ENCODE measurements at regions not wholly inside any gene's neighbourhood (a gene's known extent, or its start where the extent isn't known, plus 50 kb on each side); places are given as distances from the start of the nearest gene placed in this dataset.
A peak's percentile ranks its signal among the peaks of the same experiment; 100 is the strongest.

GRCh38 chr5:34486160-34486848, 169.8 kb upstream of the RAI14 start:
- DNase-seq (ENCODE audit: low spot score) = peak; percentile 82

DNA sequence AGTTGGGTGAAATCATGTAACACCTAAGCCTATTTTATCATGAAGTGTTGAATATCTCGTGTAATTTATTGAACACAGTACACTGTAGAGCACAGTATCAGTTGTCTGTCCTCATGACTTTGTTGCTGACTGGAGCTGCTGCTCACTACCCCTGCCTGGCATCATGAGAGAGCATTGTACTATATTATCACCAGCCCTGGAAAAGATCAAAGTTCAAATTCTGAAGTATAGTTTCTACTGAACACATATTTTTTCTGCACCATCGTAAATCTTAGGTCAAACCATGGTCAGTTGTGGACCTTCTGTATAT, 169.3 kb upstream of the RAI14 start:
- DNase-seq (ENCODE audit: low spot score) = no peak

GRCh38 chr5:34487159-34487879, 168.8 kb upstream of the RAI14 start:
- peak; percentile 71 for DNase-seq (ENCODE audit: low spot score)

DNA sequence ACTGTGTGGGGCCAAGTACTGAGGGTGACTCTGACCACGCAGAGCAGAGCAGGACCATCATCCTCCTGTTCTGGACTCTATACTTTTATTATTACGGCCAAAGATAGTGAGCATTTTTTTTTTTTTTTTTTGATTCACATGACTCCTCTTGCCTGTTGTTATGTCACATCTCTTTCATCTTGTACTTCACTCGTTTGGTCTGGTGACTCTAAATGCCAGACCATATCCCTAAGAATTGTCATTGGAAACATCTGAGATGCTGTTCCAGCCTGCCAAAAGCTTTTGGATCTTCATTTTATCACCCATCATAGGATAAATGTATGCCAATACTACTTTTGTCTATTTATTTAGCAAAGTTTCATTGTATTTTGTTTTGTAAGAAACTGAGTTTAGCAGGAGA, 168.2 kb upstream of the RAI14 start:
- DNase-seq (ENCODE audit: low spot score) = no peak

DNA sequence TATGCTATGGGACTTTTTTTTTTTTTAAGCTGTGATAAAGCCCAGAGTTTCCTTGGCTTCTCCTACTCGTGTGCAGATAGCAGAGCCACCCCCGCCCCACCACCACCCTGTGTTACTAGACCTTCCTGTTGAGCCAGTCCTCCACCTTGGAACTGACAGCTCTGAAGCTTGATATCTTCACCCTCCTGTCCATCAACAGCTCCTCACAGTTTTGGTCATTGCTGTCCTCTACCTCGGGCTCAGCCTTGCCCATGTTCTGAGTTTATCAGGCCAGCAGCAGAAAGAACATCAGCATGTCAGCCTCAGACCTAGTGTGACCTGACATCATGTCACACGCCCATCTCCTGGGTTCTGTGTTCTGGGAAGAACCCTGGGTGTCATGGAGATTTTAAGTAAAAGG, 167.1 kb upstream of the RAI14 start:
- DNase-seq (ENCODE audit: low spot score) = no peak

GRCh38 chr5:34490506-34491250, 165.4 kb upstream of the RAI14 start:
- no peak for DNase-seq (ENCODE audit: low spot score)

DNA sequence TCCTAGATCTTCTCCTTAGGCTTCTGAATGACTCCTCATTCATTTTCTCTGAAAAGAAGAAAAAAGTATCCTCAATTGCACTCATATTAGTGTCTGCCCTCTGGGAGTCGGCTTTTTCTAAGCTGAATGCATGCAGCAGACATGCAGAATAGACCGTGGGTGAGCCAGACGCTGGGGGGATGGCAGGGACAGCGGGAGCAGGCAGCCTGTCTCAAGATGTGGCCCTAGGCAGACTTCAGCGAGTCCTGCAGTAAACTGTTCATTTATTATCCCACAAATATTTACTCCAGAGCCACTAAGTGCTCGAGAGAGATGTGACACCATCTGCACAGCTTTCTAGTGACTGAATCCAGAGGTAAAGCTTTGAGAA, 164.9 kb upstream of the RAI14 start:
- DNase-seq (ENCODE audit: low spot score) = no peak

- DNase-seq (ENCODE audit: low spot score) = no peak
Observed at GRCh38 chr5:34494111-34494755, 161.9 kb upstream of the RAI14 start.

DNA sequence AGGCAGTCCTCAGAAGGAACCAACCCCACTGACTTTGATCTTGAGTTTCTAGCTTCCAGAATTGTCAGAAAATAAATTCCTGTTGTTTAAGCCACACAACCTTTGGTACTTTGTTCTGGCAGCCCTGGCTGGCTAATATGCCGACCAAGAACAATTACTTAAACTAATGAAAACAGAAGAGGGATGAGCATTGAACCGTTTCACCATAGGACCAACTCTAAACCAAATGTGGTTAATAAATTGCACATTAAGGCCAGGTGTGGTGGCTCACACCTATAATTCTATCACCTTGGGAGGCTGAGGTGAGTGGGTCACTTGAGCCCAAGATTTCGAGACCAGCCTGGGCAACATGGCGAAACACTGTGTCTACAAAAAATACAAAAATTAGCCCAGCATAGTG, 160.9 kb upstream of the RAI14 start:
- no peak for DNase-seq (ENCODE audit: low spot score)

GRCh38 chr5:34496260-34496691, 159.9 kb upstream of the RAI14 start:
- no peak for DNase-seq (ENCODE audit: low spot score)

- DNase-seq (ENCODE audit: low spot score) = no peak
Observed at GRCh38 chr5:34496701-34497469, 159.2 kb upstream of the RAI14 start.

DNA sequence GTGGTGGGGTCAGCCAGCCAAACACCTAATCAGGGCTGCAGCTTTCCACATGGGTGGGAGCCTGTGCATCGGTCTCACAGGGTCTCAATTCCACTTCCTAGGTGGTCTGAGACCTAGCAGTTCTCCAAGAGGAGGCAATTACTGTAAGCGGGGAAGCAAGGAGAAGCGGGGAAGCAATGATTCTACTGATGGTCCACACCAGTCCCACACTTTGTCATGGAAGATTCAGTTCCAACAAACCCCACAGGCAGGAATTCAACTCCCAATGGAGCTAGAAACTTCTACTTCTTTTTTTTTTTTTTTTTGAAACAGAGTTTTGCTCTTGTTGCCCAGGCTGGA, 158.7 kb upstream of the RAI14 start:
- DNase-seq (ENCODE audit: low spot score) = no peak

GRCh38 chr5:34498572-34498971, 157.6 kb upstream of the RAI14 start:
- no peak for DNase-seq (ENCODE audit: low spot score)

DNA sequence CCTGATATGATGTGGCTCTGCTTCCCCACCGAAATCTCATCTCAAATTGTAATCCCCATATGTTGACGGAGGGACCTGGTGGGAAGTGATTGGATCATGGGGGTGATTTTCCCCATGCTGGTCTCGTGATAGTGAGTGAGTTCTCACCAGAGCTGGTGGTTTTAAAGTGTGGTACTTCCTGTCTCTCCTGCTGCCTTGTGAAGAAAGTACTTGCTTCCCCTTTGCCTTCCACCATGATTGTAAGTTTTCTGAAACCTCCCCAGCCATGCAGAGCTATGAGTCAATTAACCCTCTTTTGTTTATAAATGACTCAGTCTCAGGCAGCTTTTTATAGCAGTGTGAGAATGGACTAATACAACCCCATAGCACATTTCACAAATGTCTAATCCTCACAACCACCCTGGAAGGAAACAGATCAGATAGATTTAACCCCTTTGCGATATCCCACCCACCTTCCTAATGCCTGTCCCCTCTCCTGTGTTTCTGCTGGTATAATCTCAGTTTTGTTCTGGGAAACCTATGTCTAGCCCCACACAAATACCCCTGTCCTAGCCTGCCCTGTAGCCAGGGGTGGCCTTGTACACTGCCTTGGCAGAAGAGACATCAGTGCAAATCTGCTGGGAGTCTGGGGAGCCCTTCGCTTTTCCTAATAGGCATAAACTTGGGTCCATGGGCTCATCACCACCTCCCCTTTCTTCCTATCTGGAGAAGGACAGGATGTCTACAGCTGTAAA, 157.0 kb upstream of the RAI14 start:
- peak; percentile 85 for DNase-seq (ENCODE audit: low spot score)

DNA sequence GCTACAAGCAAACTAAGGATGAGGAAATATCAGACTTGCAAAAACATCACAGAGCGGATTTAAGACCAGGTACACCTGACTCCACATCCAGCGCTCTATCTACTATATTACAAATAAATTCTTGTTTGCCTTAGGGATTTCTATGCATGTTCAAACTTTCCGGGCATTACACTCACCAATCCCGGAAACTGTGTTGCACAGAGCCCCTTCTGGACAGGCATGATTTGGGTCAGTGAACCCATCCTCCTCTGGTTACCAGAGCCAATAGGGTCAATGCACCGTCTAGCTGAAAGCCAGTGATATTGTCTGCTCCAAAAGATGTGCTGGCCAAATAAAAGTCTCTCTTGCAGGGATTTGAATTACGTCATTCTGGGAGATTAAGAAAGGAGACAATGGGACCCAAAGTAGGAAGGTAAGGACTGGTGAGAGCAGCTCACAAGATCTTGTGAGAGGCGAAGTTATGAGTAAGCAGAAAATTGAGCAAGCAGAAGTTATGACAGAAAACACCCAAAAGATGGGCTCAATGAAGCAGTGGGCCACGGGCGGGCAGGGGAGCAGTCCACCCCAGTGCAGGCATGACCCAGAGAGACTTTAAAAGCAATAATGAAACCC, 155.8 kb upstream of the RAI14 start:
- no peak for DNase-seq (ENCODE audit: low spot score)

- no peak for DNase-seq (ENCODE audit: low spot score)
Observed at GRCh38 chr5:34501016-34501415, 155.1 kb upstream of the RAI14 start.

- DNase-seq (ENCODE audit: low spot score) = peak; percentile 84
Observed at GRCh38 chr5:34501840-34502239, 154.3 kb upstream of the RAI14 start.

- DNase-seq (ENCODE audit: low spot score) = no peak
Observed at GRCh38 chr5:34502581-34502980, 153.5 kb upstream of the RAI14 start.

DNA sequence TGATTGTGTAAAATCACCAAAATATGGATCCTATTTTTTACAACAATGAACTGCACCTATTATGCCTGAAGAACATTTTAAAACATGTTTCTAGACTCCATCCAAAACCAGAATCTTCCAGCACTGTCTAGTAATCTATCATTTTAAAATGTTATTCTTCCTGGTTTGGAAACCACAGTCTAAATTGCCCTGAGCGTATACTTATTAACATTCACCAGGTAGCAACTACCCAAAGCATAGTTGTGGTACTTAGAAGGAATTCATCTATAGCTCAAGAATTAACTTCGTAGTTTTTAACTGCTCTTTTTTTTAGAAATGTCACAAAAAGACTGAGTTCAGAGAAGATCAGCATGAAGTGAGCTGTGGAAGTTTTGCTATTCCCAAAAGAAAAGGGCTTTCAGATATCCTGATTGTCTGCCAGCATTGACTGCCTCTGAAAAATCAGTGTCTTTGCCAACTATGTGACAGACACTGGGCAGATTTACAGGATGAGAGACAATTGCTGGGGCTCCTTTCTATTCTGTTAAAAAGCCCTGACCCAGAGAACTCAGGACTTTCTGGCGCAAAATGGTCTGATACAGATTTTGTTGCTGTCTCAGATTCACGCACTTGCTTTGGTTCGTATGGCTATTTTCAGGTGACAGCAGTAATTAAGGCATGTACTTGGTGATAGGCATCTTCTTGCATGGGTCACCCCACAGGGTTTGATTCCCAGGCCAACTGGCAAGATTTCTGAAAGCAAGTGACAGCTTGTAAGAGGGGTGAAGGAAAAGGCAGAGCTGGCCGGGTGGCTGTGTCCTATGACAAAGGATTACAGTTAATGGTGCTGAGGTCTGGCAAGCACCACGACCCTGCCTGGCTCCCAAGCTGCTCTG, 152.5 kb upstream of the RAI14 start:
- DNase-seq (ENCODE audit: low spot score) = no peak

- no peak for DNase-seq (ENCODE audit: low spot score)
Observed at GRCh38 chr5:34504967-34505366, 151.2 kb upstream of the RAI14 start.
